ENCODE measurements at regions not wholly inside any gene's neighbourhood (a gene's known extent, or its start where the extent isn't known, plus 50 kb on each side); places are given as distances from the start of the nearest gene placed in this dataset.

- POLR2A ChIA-PET, result no interaction called here
- peaks cover 22% of the 10 kb centered on the region for H3K27me3 Mint-ChIP-seq
- DNase-seq (no peak), ATAC-seq (ENCODE audit: low read depth) (no peak)
- peaks cover 21% of the 10 kb centered on the region for H3K4me1 Mint-ChIP-seq
- H3K4me3 Mint-ChIP-seq, result no peak overlapping the region
- H3K36me3 Mint-ChIP-seq, result no peaks in the 10 kb centered on the region
- no peaks in the 10 kb centered on the region for H3K9me3 Mint-ChIP-seq
- H3K27ac Mint-ChIP-seq, result no peak overlapping the region
Observed at GRCh38 chr10:69729326-69730048, 72.2 kb upstream of the COL13A1 start.

GRCh38 chr10:69730251-69731156, 71.2 kb upstream of the COL13A1 start:
- Mint-ChIP-seq H3K27me3 (peaks cover 17% of the 10 kb centered on the region), H3K27ac (no peak overlapping the region), H3K36me3 (no peaks in the 10 kb centered on the region)

GRCh38 chr10:69731184-69731583, 70.5 kb upstream of the COL13A1 start:
- DNase-seq (no peak), ATAC-seq (ENCODE audit: low read depth) (no peak)
- Mint-ChIP-seq H3K27me3 (peaks cover 12% of the 10 kb centered on the region), H3K4me3 (no peak overlapping the region), H3K9me3 (no peaks in the 10 kb centered on the region), H3K27ac (no peak overlapping the region), H3K36me3 (no peaks in the 10 kb centered on the region), H3K4me1 (peaks cover 37% of the 10 kb centered on the region)
- POLR2A ChIA-PET, result no interaction called here

More at GRCh38 chr10:69730251-69731156, 71.2 kb upstream of the COL13A1 start:
- DNase-seq (no peak), ATAC-seq (ENCODE audit: low read depth) (no peak)
- POLR2A ChIA-PET, result no interaction called here
- Mint-ChIP-seq H3K4me3 (no peak overlapping the region), H3K9me3 (no peaks in the 10 kb centered on the region), H3K4me1 (peaks cover 30% of the 10 kb centered on the region)

GRCh38 chr10:69731698-69732097, 70.0 kb upstream of the COL13A1 start:
- Mint-ChIP-seq H3K36me3 (no peaks in the 10 kb centered on the region), H3K9me3 (no peaks in the 10 kb centered on the region), H3K4me3 (no peak overlapping the region), H3K27me3 (peaks cover 7% of the 10 kb centered on the region), H3K27ac (no peak overlapping the region), H3K4me1 (peaks cover 37% of the 10 kb centered on the region)
- DNase-seq, result no peak
- POLR2A ChIA-PET, result no interaction called here
- ATAC-seq (ENCODE audit: low read depth), result no peak

- Mint-ChIP-seq H3K27ac (no peak overlapping the region), H3K4me1 (peaks cover 37% of the 10 kb centered on the region), H3K27me3 (peaks cover 6% of the 10 kb centered on the region), H3K36me3 (no peaks in the 10 kb centered on the region), H3K9me3 (no peaks in the 10 kb centered on the region), H3K4me3 (no peak overlapping the region)
- ATAC-seq (ENCODE audit: low read depth) (no peak), DNase-seq (no peak)
- POLR2A ChIA-PET, result no interaction called here
Observed at GRCh38 chr10:69732147-69732825, 69.4 kb upstream of the COL13A1 start.

GRCh38 chr10:69732826-69733150, 68.9 kb upstream of the COL13A1 start:
- DNase-seq (no peak), ATAC-seq (ENCODE audit: low read depth) (no peak)
- POLR2A ChIA-PET, result no interaction called here
- Mint-ChIP-seq H3K36me3 (no peaks in the 10 kb centered on the region), H3K9me3 (no peaks in the 10 kb centered on the region), H3K4me3 (no peak overlapping the region), H3K27ac (no peak overlapping the region), H3K4me1 (peaks cover 37% of the 10 kb centered on the region), H3K27me3 (peaks cover 4% of the 10 kb centered on the region)

GRCh38 chr10:69733791-69734261, 67.9 kb upstream of the COL13A1 start:
- ATAC-seq (ENCODE audit: low read depth) (no peak), DNase-seq (no peak)
- Mint-ChIP-seq H3K4me1 (peaks cover 27% of the 10 kb centered on the region), H3K27me3 (no peaks in the 10 kb centered on the region), H3K9me3 (no peaks in the 10 kb centered on the region), H3K27ac (peak overlapping the region; percentile 84), H3K4me3 (no peak overlapping the region), H3K36me3 (no peaks in the 10 kb centered on the region)
- POLR2A ChIA-PET, result no interaction called here

- Mint-ChIP-seq H3K9me3 (no peaks in the 10 kb centered on the region), H3K4me1 (peaks cover 26% of the 10 kb centered on the region), H3K36me3 (no peaks in the 10 kb centered on the region), H3K4me3 (peak overlapping the region; percentile 63), H3K27ac (peak overlapping the region; percentile 84), H3K27me3 (no peaks in the 10 kb centered on the region)
- no peak for DNase-seq
- ATAC-seq (ENCODE audit: low read depth), result peak; percentile 11
- POLR2A ChIA-PET, result no interaction called here
Observed at GRCh38 chr10:69734416-69734796, 67.3 kb upstream of the COL13A1 start.

GRCh38 chr10:69734797-69735468, 66.8 kb upstream of the COL13A1 start:
- peak overlapping the region; percentile 84 for H3K27ac Mint-ChIP-seq
- peaks cover 26% of the 10 kb centered on the region for H3K4me1 Mint-ChIP-seq

GRCh38 chr10:69736886-69737641, 64.6 kb upstream of the COL13A1 start:
- H3K36me3 Mint-ChIP-seq, result no peaks in the 10 kb centered on the region
- DNase-seq, result no peak
- POLR2A ChIA-PET, result no interaction called here
- H3K4me1 Mint-ChIP-seq, result peaks cover 24% of the 10 kb centered on the region
- no peak for ATAC-seq (ENCODE audit: low read depth)
- peaks cover 8% of the 10 kb centered on the region for H3K27me3 Mint-ChIP-seq
- no peak overlapping the region for H3K27ac Mint-ChIP-seq
- H3K4me3 Mint-ChIP-seq, result no peak overlapping the region
- no peaks in the 10 kb centered on the region for H3K9me3 Mint-ChIP-seq

More at GRCh38 chr10:69734797-69735468, 66.8 kb upstream of the COL13A1 start:
- H3K27me3 Mint-ChIP-seq, result no peaks in the 10 kb centered on the region
- POLR2A ChIA-PET, result interaction anchor here (1.0 kb wide), 1 partner anchor 16 kb away, joined by 6 read pairs; no protein-coding TSS in a partner anchor
- H3K36me3 Mint-ChIP-seq, result no peaks in the 10 kb centered on the region
- no peaks in the 10 kb centered on the region for H3K9me3 Mint-ChIP-seq
- peak overlapping the region; percentile 63 for H3K4me3 Mint-ChIP-seq
- DNase-seq (no peak), ATAC-seq (ENCODE audit: low read depth) (peak; percentile 80)

GRCh38 chr10:69738071-69738470, 63.6 kb upstream of the COL13A1 start:
- Mint-ChIP-seq H3K27ac (no peak overlapping the region), H3K9me3 (no peaks in the 10 kb centered on the region), H3K4me1 (peaks cover 21% of the 10 kb centered on the region), H3K4me3 (no peak overlapping the region), H3K36me3 (no peaks in the 10 kb centered on the region), H3K27me3 (peaks cover 8% of the 10 kb centered on the region)
- POLR2A ChIA-PET, result no interaction called here
- ATAC-seq (ENCODE audit: low read depth), result no peak
- DNase-seq, result no peak

- Mint-ChIP-seq H3K27ac (no peak overlapping the region), H3K27me3 (peaks cover 8% of the 10 kb centered on the region), H3K36me3 (no peaks in the 10 kb centered on the region), H3K4me1 (peaks cover 20% of the 10 kb centered on the region), H3K4me3 (no peak overlapping the region), H3K9me3 (no peaks in the 10 kb centered on the region)
- ATAC-seq (ENCODE audit: low read depth) (no peak), DNase-seq (no peak)
- POLR2A ChIA-PET, result no interaction called here
Observed at GRCh38 chr10:69738858-69739435, 62.8 kb upstream of the COL13A1 start.
